Heart right ventricle (tissue), 16 donors: ENCODE measurements at regions not wholly inside any gene's neighbourhood (a gene's known extent, or its start where the extent isn't known, plus 50 kb on each side); places are given as distances from the start of the nearest gene placed in this dataset.

Experiments used
- ATAC-seq, 8 donors: fragments of 200-7000 bp; cut with Tn5 transposase; one replicate each; pipeline ENCODE4 v1.9.1; 2020; ENCODE audit warnings: mild to moderate bottlenecking in 8 of 8, moderate library complexity in 8 of 8, moderate number of reproducible peaks in 1 of 8
- DNase-seq, 2 donors: peaks; one replicate each; pipeline ENCODE4 v3.0.0-alpha.2; 2020
- H3K27ac ChIP-seq, 10 donors: fragments of 200-600 bp; sonication (generic) in 2 of 10; one replicate each; pipeline versions ENCODE4 v1.5.0 to v1.8.0; 2020 to 2022; ENCODE audit warnings: mild to moderate bottlenecking in 3 of 10
- H3K27me3 ChIP-seq, 7 donors: fragments of 200-600 bp; one replicate each; pipeline ENCODE4 v1.8.0; 2021 to 2022; ENCODE audit warnings: mild to moderate bottlenecking in 2 of 7
- H3K36me3 ChIP-seq, 9 donors: fragments of 200-600 bp; sonication (generic) in 1 of 9; one replicate each; pipeline versions ENCODE4 v1.5.0 to v1.8.0; 2020 to 2022; ENCODE audit warnings: mild to moderate bottlenecking in 2 of 9
- H3K4me1 ChIP-seq, 9 donors: fragments of 200-600 bp; sonication (generic) in 1 of 9; one replicate each; pipeline versions ENCODE4 v1.5.0 to v1.8.0; 2020 to 2022; ENCODE audit warnings: mild to moderate bottlenecking in 4 of 9
- H3K4me3 ChIP-seq, 10 donors: fragments of 200-600 bp; sonication (generic) in 2 of 10; one replicate each; pipeline versions ENCODE4 v1.5.0 to v1.8.0; 2020 to 2022; ENCODE audit warnings: mild to moderate bottlenecking in 7 of 10, moderate library complexity in 2 of 10
- H3K9me3 ChIP-seq, 11 donors: fragments of 200-600 bp in 10 of 11; sonication (generic) in 2 of 11; one replicate each; pipeline versions ENCODE4 v1.5.0 to v1.8.0; 2013 to 2022; ENCODE audit warnings: mild to moderate bottlenecking in 2 of 11, control low read depth in 1 of 11, moderate library complexity in 1 of 11
- WGBS, 2 donors: extraction: QIAGEN DNeasy Blood & Tissue Kit; methylation state at CpG; one replicate each; pipeline ENCODE4 v1.1.7; 2013; ENCODE audit warnings: inconsistent platforms in 1 of 2; 5-methylcytosine and 5-hydroxymethylcytosine counted together
- intact Hi-C, 10 donors: fragments of 100-400 bp; cut with DNase I; formaldehyde crosslinking; loops; one replicate each; pipeline versions ENCODE4 v1.11.1 to v1.14.2; 2022
- TF ChIP-seq, protein P1 (sequence below), 9 donors: fragments of 200-600 bp; sonication (generic) in 2 of 9; IDR thresholded peaks; one replicate each; pipeline versions ENCODE4 v1.5.0 to v1.8.0; 2021 to 2022; ENCODE audit warnings: antibody characterized with exemption in 9 of 9, mild to moderate bottlenecking in 5 of 9, moderate library complexity in 1 of 9
- donor health status: Arrhythmogenic right ventricular cardiomyopathy.
- donor health status: ischemic (EF 13 %, LVEDD 7.1; RV severe dilation, severe dysfunction).
- donor health status: healthy with polysubstance abuse.
- donor health status: DM: no; HTN: yes; CAD: no.
- donor health status: DM: no; HTN: no; CAD: no.
- donor health status: ischemic (EF 25% LVEDD 6.9; RV normal size, moderate dysfunction).
- donor health status: ischemic (EF 25% LVEDD 5.7; RV mildly dilated, moderate dysfunction).
- donor health status: healthy.
- donor health status: DM: yes; HTN: yes; CAD: no.
- donor health status: Ischemic cardiomyopathy.
- donor health status: ischemic (EF 35%, LVEDD 5.7; RV mildly dilated, moderate dysfunction).
- donor health status: nonischemic (EF 11% LVEDD 7.7; RV severe dilation, severe dysfunction).
- donor health status: DM: yes; HTN: yes; CAD: no.
- donor health status: PGD.
- donor health status: ischemic (EF 29% LVEDD 5.4; RV normal size, mild dysfunction).
- donor health status: nonischemic (EF 23%, LVEDD 6.1; RV moderate dilation, normal function).

DNA sequence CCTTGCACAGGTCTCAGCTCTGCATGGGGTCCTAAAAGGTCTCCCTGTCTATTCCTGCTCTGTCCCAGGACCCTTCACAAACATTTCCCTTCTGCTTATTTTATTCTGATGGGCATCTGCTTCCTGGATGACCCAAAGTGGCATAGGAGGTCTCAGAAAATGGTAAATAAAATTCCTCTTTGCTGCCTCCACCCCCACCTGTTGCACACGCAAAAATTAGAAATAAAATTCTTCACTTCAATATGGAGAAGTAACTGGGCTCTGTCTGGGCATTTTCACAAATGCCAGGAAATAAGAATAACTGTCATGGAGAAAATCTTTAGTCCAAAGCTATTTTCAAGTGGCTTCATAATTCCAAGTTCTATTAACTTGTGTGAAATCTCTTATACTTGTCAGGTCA lies 106.6 kb upstream of the MAP1B start:
- H3K4me3 ChIP-seq = no peak overlapping the region
- H3K9me3 ChIP-seq = no peaks in the 10 kb centered on the region
- TF ChIP-seq, protein P1, sequence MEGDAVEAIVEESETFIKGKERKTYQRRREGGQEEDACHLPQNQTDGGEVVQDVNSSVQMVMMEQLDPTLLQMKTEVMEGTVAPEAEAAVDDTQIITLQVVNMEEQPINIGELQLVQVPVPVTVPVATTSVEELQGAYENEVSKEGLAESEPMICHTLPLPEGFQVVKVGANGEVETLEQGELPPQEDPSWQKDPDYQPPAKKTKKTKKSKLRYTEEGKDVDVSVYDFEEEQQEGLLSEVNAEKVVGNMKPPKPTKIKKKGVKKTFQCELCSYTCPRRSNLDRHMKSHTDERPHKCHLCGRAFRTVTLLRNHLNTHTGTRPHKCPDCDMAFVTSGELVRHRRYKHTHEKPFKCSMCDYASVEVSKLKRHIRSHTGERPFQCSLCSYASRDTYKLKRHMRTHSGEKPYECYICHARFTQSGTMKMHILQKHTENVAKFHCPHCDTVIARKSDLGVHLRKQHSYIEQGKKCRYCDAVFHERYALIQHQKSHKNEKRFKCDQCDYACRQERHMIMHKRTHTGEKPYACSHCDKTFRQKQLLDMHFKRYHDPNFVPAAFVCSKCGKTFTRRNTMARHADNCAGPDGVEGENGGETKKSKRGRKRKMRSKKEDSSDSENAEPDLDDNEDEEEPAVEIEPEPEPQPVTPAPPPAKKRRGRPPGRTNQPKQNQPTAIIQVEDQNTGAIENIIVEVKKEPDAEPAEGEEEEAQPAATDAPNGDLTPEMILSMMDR (IDR thresholded peaks at IDR 0.05) = no peak
- DNase-seq (no peak), ATAC-seq (no peak)
- H3K4me1 ChIP-seq = no peaks in the 10 kb centered on the region
- intact Hi-C loops = no loop called here
- no peaks in the 10 kb centered on the region for H3K36me3 ChIP-seq
- H3K27me3 ChIP-seq = no peaks in the 10 kb centered on the region
- WGBS, 2 donors = 84 to 94% methylated on average over 1 of the region's 1 CpG
- H3K27ac ChIP-seq = no peak overlapping the region

DNA sequence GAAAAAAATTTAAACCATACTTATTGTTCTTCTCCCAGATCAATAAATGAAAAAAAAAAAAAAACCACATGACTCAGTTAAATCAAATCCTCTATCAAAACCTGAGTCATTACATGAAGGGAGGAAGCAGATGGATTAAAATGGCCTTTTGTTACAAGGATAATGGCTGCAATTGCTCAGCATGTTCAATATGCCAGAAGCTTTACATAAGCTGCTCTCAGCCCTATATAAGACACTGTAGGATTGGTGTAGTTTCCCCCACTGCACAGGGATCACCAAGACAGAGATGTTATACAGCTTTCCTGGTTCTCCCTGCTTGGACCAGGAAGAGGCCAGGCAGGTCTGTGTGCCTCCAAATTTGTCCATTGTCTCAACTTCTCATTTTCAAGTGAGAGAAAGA lies 101.6 kb upstream of the MAP1B start:
- DNase-seq (no peak), ATAC-seq (no peak)
- TF ChIP-seq, protein P1 (IDR thresholded peaks at IDR 0.05) = no peak
- Histone ChIP-seq H3K27me3 (no peaks in the 10 kb centered on the region), H3K9me3 (no peaks in the 10 kb centered on the region), H3K4me3 (no peak overlapping the region), H3K4me1 (no peaks in the 10 kb centered on the region), H3K27ac (no peak overlapping the region), H3K36me3 (no peaks in the 10 kb centered on the region)
- intact Hi-C loops = no loop called here

DNA sequence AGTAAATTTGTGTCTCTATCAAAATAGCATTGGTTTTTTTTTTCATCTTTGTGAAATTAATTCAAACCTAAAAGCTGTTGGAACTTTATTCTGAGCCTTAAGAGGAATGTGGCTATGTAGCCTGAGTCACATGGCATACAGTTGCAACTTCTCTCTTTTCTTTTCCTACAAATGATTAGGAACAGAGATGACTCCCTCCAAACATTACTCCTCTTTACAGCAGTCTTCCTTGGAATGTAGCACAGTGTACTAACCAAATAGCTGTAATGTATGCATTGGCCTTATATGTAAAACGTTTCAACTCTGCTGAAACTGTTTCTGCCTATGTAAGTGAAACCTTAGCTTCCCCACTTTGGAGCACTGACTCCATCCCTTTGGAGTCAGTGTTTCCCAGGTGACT lies 100.9 kb upstream of the MAP1B start:
- WGBS, 2 donors = 32 to 38% methylated on average over 1 of the region's 1 CpG
- Histone ChIP-seq H3K36me3 (no peaks in the 10 kb centered on the region), H3K27me3 (no peaks in the 10 kb centered on the region), H3K27ac (no peak overlapping the region), H3K9me3 (no peaks in the 10 kb centered on the region), H3K4me1 (no peaks in the 10 kb centered on the region), H3K4me3 (no peak overlapping the region)
- ATAC-seq (no peak), DNase-seq (no peak)
- TF ChIP-seq, protein P1 (IDR thresholded peaks at IDR 0.05) = no peak
- intact Hi-C loops = no loop called here

DNA sequence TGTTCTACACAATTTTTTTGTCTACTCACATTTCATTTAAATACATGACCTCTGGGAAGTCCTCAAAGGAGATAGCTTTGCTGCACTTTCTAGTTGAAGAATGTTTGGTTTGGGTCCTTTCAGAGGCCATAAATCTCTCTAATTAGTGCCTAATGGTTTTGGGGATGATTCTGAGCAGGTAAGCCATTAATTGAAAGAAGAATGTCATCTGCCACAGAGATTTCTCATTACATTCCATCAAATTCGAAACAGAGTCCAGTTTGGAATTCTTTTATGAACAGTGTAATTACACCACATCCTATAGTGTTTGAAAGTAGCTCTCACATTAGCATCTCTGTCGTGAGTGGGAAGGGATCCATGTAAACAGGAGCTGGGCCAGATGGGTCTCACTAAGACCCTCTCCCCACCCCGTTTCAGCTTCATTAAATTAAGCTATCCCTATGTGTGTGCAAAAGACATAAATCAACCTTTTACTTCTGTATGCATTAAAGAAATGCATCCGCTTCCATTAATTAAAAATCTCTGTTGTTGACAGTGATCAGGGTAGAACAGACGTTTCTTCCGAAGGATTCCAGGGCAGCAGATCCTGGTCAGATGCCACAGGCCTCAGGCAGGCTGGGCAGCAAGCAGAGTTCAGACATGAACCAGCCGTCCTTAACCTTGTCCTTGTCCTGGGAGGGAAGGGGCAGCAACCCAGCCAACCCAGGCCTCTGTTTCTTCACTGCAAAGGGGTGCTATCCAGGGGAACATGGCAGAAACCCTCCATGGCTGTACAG lies 99.8 kb upstream of the MAP1B start:
- H3K27ac ChIP-seq = no peak overlapping the region
- H3K4me3 ChIP-seq = no peak overlapping the region
- intact Hi-C loops = no loop called here
- 77 to 85% methylated on average over 7 of the region's 7 CpGs for WGBS, 2 donors
- H3K36me3 ChIP-seq = no peaks in the 10 kb centered on the region
- DNase-seq (no peak), ATAC-seq (no peak)
- TF ChIP-seq, protein P1 (IDR thresholded peaks at IDR 0.05) = no peak
- no peaks in the 10 kb centered on the region for H3K9me3 ChIP-seq
- no peaks in the 10 kb centered on the region for H3K4me1 ChIP-seq
- no peaks in the 10 kb centered on the region for H3K27me3 ChIP-seq
